GM12873 (cell line): ENCODE measurements at regions not wholly inside any gene's neighbourhood (a gene's known extent, or its start where the extent isn't known, plus 50 kb on each side); places are given as distances from the start of the nearest gene placed in this dataset.

Source experiments
- TF ChIP-seq, protein P1 (sequence below): IDR thresholded peaks from 2 replicates; pipeline ENCODE4 v1.5.1; 2012; ENCODE audit warnings: low read depth, mild to moderate bottlenecking, moderate library complexity, low read length, control low read depth; ENCODE audit not compliant: insufficient read depth; ENCODE audit errors: missing control alignments

DNA sequence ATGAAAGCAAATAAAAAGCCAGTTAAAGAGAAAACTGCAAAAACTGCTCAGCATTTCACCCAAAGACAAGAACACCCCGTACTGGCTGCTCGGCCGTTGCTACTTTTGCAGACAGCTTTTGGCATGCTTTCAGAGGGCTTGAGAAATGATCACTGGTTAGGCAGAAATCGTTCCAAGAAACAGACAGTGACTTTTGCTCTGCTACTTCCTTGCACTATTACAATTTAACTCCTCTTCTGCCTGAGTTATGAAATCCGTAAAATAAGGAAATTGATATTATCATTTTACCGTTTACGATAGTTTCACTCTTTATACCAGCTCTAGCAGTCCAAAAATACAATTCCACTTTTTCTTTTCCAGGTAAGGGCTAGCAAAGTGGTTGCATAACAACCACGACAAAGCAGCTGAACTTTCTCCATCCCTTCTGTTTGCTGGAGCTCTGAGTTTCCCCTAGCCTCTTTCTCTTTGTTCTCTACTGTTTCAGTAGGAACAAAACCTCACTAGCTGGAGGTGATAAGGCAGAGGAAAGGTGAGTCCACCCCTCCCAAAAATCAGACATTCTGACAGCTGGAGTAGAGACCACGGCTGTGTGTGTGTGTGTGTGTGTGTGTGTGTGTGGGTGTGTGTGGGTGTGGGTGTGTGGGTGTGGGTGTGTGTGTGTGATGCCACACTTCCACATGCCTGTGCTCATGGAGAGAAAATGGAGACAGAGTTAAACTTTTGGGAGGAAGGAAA is 191.8 kb upstream of the RREB1 start:
- TF ChIP-seq, protein P1, sequence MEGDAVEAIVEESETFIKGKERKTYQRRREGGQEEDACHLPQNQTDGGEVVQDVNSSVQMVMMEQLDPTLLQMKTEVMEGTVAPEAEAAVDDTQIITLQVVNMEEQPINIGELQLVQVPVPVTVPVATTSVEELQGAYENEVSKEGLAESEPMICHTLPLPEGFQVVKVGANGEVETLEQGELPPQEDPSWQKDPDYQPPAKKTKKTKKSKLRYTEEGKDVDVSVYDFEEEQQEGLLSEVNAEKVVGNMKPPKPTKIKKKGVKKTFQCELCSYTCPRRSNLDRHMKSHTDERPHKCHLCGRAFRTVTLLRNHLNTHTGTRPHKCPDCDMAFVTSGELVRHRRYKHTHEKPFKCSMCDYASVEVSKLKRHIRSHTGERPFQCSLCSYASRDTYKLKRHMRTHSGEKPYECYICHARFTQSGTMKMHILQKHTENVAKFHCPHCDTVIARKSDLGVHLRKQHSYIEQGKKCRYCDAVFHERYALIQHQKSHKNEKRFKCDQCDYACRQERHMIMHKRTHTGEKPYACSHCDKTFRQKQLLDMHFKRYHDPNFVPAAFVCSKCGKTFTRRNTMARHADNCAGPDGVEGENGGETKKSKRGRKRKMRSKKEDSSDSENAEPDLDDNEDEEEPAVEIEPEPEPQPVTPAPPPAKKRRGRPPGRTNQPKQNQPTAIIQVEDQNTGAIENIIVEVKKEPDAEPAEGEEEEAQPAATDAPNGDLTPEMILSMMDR, result no peak

DNA sequence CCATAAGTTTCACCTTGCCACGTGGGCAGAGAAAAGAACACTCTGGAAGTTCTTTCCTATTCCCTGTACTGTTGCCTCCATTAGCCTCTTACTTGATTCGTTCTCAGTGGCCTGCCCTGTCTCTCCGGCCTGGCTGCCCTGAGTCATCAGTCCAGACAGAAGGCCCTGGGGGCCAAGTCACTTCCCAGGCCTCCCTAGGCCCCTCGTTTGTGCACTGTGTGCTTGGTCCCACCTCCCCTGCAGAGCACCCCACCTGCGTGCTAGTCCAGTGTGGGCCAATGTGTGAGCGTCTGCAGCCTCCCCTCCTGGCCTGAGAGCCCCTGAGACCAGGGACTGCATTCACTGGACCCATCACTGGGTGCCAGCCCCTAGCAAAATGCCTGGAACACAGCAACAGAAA is 191.2 kb upstream of the RREB1 start:
- TF ChIP-seq, protein P1, result no peak

DNA sequence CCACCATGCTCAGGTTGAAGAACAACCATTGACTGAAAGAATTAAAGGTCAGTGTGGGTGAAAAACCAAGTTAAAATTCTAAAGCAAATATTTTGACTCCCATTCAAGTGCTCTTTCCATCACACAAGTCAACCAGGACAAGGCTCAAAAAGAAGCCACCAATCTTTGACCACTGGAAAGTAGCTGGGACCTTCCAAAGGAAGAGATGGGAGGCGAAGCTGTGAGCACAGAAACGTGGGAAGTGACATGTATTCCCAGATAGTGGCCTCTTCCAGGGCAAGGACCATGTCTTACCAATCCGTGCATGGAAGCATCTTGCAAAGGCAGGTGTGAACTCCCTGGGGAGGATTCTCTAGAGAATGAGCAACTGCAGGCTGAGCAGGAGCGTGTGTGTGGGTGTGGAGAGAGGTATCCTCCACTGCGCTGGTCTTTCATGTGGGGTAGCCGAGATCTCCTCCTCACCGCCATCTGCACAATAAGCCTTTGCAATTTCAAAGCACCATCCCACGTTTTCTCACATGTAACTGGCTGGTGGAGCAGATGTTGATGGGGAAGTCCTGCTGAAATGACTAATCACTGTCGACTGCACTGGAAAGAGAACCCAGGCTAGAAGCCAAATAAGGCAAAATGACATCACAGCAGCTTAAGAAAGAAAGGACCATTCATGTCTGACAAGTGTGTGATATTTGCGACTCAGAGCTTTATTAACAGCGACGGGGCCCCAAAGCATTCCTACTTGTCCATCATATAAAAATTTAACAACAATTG is 189.4 kb upstream of the RREB1 start:
- TF ChIP-seq, protein P1, result no peak

DNA sequence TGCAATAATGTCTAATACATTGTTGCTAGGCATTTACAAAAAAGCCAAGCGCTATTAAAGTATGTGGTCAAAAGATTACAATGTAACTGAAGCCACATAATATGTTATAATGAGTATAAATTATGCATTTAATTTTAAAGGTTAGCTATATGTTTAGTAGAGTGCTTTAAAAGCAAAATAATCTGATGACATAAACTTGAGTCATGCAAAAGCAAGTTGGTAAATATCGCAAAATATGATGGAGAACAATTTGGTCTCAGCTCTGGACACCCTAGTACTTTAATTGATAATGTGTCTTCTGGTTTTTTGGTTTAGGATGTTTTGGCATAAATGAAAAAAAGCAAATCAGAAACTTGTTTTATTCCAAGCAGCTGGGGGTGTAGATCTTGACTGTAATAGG is 188.6 kb upstream of the RREB1 start:
- TF ChIP-seq, protein P1, result no peak

DNA sequence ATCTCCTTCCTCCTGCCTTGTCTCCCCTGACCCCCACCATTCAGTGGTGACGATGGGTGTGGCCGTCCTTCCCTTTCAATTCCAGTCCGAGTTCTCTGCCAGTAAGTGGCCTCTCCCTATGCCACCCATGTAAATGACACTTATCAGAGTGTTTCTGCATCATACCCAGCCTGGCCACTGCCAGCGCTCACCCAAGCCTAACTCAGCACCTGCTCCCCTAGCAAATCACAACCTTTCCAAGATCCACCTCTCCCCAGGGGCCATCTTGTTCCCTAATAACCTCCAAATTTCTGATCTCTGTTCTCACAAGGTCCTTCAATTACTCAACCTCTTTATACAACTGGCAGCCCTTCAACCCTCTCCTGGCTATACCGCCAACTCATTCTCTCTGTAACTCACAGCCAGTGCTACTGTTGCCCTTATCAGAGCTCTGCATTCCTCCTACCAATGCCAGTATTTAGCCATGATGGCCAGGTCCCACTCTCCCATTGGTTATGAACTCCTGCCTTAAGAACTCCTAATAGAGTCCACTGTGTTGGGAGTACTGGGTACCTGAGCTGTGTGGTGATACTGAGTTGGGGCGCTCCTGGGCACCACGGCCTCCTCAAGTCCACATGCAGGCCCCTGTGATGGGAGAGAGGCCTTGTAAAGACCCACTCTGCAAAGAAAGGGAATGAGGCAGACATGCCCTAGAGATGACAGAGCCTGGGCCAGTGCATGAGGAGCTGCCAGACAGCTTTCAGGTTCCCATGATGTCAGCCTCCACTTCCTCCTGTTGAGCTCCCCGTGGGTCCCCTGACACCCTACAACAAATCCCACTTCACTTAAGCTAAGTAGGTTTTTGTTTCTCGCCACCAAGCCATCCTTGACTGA is 187.4 kb upstream of the RREB1 start:
- TF ChIP-seq, protein P1, result no peak

DNA sequence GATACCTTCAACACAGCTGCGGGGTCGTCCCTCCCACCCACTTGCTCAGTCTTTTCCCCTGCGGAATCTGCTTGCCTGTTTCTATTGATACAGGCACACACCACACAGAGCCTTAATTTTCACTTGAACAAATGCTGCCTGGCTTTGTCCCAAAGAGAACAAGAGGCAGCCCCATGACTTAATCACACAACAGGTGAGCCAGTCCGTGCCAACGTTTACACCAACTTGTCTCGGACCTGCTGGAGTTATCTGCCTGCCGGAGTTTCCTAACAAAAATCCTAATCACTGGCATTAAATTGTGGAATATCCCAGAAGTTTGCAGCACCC is 186.8 kb upstream of the RREB1 start:
- TF ChIP-seq, protein P1, result no peak

DNA sequence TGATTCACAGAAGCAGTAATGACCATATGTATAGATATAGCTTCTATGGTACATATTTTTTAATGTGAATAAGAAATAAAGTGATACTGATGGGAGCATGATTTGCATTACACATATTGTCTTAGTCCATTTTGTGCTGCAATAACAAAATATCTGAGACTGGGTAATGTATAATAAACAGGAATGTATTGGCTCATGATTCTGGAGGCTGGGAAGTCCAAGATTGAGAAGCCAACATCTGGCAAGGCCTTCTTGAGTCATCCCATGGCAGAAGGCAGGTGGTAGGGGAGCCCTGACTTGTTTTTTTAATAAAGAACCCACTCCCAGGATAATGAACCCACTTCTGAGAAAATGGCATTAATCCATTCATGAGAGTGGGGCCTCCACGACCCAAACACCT is 185.6 kb upstream of the RREB1 start:
- TF ChIP-seq, protein P1, result no peak
